Activated T-cell treated with anti-CD3 and anti-CD28 coated beads for 1 hour (primary cell): ENCODE measurements at regions not wholly inside any gene's neighbourhood (a gene's known extent, or its start where the extent isn't known, plus 50 kb on each side); places are given as distances from the start of the nearest gene placed in this dataset.

Experiments
- DNase-seq: peaks from one replicate; pipeline ENCODE4 v3.0.0-alpha.2; 2020; ENCODE audit warnings: low read depth

GRCh38 chr3:124545891-124546290, 184.4 kb upstream of the UMPS start:
- DNase-seq: no peak

DNA sequence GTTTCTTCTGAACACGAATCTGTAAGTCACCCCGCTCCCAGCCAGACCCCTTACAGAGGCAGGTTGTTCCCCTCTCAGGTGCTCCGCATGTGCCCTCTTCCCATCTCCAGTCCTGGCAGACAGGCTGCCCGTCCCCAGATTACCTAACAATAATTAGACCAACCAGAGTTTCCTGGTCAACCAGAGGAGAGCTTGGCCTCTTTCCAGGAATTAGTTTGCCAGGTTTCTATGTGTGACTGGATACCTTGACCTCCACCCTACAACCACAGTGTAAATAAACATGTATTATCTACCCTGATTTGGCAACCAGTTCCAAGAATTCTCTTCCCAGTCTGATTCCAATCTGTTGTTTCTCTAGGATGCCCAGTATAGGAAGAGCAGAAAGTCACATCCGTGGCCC, 178.0 kb upstream of the UMPS start:
- DNase-seq: no peak

- DNase-seq: no peak
Measured at GRCh38 chr3:124553178-124553577, 177.1 kb upstream of the UMPS start.

GRCh38 chr3:124556636-124557035, 173.6 kb upstream of the UMPS start:
- DNase-seq: no peak

- no peak for DNase-seq
Measured at GRCh38 chr3:124557433-124558232, 172.6 kb upstream of the UMPS start.

GRCh38 chr3:124558991-124559845, 171.0 kb upstream of the UMPS start:
- no peak for DNase-seq

DNA sequence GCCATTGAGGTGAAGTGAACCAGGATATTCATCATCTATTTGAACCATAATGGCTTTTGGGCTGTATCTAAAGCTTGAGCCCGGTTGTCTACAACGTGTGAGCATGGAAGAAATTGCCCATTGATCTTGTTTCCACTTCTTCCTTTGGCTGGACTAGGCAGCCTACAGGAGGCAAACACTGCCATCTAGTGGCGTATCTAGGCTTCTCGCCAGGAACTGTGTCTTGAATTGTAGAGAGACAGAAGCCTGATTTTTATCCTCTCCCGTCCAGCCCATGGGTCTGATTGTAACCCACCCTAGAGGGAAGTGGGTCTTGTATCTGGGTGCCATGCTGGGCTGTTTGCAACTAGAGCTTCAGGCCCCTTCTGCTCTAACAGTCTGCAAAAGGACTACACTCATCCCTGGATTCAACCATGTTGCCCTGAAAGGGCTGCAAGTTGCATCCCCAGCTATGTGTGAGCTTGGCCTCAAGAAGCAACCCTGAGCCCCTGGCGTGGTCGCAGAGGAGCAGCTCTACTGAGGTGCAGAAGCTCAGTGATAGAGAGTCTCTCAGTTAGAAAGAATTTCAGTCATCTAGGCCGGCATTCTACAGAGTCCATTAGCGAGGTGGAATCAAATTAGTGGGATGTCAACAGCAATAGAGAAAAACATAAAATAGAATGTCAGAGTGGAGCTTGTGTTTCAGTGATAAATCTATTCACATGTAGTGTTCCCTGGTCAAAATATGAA, 170.2 kb upstream of the UMPS start:
- DNase-seq: peak; percentile 31

DNA sequence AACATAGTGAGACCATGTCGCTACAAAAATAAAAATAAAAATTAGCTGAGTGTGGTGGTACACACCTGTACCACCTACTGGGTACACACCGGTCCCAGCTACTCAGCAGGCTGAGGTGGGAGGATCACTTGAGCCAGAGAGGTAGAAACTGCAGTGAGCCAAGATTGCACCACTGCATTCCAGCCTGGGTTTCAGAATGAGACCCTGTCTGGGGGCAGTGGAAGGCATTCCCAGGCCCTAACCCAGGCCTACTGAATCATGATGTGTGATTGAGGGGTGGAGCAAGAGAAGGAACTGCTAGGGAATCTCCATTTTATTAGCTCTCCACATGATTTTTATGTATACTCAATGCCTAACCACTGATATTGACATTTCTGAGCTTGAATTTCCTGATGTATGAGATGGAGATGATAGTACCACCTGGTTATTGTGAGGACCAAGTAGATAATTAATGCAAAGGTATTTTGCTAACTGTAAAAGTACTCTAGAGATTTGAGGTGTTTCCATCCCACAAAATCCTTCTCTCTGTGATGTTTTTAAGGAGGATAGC, 169.5 kb upstream of the UMPS start:
- no peak for DNase-seq

DNA sequence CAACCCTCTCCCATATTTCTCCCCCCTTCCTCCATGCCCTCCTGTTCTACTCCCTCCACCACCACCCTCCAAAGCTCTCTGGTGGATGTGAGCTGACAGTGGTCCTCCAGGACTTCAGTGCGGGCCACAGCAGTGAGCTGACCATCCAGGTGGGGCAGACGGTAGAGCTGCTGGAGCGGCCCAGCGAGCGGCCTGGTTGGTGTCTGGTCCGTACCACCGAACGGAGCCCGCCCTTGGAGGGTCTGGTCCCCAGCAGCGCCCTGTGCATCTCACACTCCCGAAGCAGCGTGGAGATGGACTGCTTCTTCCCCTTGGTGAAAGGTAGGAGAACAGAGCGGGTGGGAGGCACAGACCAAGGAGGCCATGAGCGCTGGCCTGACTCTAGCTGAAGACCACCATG, 167.5 kb upstream of the UMPS start:
- no peak for DNase-seq

DNA sequence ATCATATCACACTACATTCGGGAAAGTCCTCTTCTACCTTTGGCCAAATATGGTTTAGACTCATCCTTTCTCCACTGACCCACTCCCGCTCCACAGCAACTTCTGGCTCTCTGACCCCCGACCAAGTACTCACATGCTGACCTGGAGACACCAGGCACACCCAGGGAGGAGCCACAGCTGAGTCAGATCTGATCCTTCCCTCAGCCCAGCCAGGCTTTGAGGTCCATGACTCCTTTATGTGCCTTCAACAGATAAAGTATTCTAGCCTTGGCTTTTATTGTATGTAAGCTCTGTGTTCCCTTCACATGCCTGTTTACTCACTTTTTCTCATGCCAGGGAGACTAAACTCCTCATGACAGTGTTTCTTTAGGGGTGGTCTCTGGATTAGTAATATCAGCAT, 166.9 kb upstream of the UMPS start:
- no peak for DNase-seq

GRCh38 chr3:124565013-124565412, 165.2 kb upstream of the UMPS start:
- peak; percentile 24 for DNase-seq

DNA sequence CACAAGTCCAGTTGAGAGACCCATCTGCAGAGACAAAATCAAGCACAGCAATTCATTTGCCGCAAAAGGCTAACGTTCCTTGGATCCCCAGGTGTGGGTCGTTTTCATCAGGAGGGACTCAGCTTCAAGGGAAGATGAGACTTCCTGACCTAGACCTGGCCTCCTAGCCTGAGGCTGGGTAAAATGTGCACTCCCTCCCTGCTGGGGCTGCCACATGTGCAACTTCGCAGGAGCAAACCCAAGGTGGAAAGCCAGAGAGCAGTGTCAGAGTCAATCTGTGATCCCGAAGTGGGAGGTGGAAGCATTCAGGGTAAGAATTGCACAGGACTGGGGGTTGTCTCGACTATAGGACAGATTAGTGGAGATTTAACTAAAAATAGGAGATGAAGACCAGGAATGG, 164.7 kb upstream of the UMPS start:
- DNase-seq: no peak

DNA sequence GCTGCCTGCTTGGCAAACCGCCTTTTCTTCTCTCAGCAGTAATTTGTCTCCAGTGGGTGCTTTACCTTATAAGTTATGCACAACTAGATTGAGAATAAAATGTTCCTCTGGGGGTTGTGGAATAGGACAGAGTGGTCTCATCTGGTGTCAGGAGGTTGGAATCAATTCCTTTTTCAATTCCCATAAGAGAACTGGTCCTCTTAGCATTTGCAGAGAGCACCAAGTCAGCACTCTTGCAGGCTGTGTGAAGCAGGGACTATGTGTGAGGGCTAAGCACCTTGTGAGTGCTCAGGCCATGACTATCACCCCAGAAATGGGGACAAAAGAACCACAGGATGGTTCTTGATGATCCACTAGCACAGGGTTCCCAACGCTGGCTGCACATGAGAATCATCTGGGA, 163.6 kb upstream of the UMPS start:
- no peak for DNase-seq

- no peak for DNase-seq
Measured at GRCh38 chr3:124567179-124567578, 163.1 kb upstream of the UMPS start.

DNA sequence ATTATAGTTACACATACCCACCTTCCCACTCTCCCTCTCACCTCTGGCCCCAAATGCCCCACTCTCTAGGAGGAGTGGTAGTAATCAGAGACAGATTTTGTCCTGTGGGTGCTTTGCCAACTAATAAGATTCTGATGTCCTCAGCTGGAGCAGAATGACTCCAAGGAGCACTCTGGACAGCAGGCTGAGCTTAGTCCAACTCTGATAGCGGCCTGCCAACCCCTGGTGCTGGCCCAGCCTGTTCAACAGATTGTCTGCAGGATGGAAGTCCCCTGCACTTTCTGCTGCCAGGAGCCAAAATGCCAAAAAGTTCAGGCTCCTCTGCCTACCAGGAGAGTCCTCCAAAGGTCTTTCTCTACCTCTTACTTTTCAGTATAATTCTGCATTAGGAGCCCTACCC, 160.5 kb upstream of the UMPS start:
- DNase-seq: no peak

DNA sequence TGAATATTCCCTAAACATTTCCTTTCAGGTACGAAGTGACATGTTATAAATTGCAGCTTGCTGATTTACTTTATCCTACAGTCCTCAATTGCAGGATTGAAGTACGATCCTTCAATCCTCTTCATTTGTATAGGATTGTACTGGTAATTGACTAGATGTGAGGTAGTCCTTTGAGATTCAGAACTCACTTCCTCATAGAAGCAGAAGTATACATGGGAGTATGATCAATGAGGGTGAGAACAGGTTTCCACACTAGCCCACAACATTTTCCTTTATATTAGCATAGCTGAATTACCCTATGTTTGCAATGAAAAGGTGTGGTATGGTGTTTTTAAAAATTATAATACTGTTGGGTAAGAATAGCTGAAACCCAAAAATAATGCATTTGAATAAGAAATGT, 160.0 kb upstream of the UMPS start:
- no peak for DNase-seq

DNA sequence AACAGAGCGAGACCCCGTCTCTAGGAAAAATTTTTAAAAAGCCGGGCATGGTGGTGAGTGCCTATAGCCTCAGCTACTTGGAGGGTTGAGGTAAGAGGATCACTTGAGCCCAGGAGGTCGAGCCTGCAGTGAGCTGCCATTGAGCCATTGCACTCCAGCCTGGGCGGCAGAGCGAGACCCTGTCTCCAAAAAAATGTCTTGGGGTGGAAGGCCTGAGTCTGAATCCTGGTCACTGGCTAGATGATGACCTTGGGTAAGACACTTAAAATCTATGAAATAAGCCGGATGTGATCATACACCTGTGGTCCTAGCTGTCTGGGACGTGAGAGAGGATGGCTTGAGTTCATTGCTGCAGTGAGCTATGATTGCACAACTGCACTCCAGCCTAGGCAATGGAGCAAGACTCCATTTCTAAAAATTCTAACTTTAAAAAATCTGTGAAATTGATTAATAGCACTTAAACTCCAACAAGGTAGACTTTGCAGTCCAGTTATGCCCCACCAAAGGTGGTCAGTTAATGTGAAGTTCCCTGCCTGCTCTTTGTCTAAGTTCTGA, 157.3 kb upstream of the UMPS start:
- no peak for DNase-seq

DNA sequence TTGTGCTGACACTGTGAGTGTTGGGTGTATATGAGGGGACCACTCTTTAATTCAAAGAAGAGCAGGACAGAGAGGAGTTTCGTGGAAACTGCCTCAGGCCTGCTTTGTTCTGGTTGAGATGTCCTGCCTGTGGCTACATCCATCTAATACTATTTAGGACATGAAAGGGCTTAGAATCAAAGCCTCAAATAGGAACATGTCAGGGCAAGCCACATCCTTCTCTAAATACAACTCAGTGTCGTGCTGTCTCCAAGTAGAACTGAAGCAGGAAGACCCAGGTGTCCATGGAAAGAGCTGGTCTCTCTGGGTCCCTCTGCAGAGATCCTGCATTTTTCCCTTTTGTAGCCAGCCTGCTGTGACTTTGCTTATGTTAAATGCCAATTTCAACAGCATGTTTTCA, 156.2 kb upstream of the UMPS start:
- no peak for DNase-seq

- DNase-seq: no peak
Measured at GRCh38 chr3:124576565-124577493, 153.4 kb upstream of the UMPS start.

GRCh38 chr3:124577494-124578167, 152.6 kb upstream of the UMPS start:
- DNase-seq: no peak
